Stimulated activated CD4-positive, alpha-beta T cell treated with anti-CD3 and anti-CD28 coated beads, Interleukin-1b, Interleukin-23, amount 100 ng/mL, for 1 hour (primary cell): ENCODE measurements at regions not wholly inside any gene's neighbourhood (a gene's known extent, or its start where the extent isn't known, plus 50 kb on each side); places are given as distances from the start of the nearest gene placed in this dataset.

Experiments
- DNase-seq, 2 donors: peaks; one replicate each; pipeline ENCODE4 v3.0.0-alpha.2; 2020; ENCODE audit warnings: low read depth in 2 of 2

- no peak for DNase-seq
Observed at GRCh38 chr1:55506740-55507577, 291.8 kb upstream of the USP24 start.

- no peak for DNase-seq
Observed at GRCh38 chr1:55505326-55505725, 290.2 kb upstream of the USP24 start.

- no peak for DNase-seq
Observed at GRCh38 chr1:55504306-55504731, 289.2 kb upstream of the USP24 start.

DNA sequence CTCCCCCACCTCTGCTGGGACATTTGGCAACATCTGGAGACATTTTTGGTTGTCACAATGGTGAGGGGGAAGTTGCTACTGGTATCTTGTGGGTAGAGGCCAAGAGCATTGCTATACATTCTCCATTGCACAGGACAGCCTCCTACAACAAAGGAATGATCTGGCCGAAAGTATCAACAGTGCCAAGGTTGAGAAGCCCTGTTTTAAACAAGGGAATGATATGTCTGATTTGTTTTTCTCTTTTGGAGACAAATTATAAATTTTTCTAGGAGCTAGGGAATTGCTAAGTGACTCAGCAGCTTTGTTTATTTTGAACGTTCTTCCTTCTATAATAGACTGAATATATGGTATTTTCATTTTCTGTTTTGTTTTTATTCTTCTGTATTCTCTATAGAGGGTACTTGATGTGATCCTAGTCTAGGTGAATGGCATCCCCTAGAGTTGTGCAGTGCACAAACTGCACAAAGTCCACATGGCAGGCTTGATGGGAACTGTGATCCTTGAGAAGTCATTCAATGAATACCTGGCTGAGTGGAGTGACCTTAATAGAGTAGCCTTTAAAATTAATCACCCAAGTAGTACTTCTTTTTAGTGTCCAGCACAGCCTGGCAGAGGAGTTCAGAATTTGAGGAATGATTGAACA is 288.6 kb upstream of the USP24 start:
- no peak for DNase-seq

DNA sequence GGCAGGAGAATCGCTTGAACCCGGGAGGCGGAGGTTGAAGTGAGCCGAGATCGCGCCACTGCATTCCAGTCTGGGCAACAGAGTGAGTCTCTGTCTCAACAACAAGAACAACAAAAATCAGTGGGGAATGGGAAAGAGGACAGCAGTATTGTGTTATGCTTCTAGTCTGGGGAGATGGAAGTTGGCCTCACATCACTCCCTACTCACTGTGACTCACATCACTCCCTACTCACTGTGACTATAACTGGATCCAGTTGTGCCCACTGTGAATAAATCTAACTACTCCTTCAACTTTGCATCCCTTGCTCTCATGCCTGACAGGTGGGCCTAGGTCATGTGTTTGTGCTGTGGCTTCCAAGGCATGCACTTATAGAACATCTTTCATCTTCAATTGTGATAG is 285.4 kb upstream of the USP24 start:
- DNase-seq: no peak

DNA sequence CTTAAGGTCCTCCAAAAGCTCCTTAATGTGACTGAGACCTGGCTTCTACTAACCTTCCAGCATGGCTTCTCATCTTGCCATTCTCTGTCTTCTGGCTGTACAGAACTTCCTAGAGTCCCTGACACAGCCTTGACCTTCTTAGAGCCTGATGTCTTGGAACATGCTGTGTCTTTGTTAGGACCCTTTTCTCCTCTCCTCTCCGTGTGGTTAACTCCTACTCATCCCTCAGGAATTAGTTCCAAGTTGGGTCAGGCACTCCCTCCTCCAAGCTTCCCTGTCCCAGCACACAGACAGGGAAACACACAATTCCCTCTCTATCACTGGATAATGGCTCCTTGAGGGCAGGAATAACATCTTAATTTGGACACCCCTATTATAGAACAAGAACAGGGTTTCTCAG is 275.4 kb upstream of the USP24 start:
- DNase-seq: no peak

DNA sequence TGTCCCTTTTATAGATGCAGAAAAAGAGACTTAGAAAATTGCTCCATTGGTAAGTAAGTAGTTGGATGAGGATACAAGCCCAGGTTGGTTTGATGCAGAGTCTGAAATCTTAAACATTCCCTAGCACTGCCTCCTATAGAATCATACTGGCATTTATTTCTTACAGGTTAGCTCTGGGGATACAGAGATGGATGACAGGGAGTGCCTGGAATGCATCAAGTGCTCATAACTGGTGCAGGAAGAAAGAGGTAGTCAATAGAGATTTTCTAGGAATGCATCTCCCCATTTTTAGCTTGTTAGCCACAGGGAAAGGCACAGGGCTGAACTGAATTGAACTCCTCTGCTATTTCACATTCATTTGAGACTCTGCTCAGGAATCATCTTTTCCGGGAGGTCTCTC is 269.0 kb upstream of the USP24 start:
- no peak for DNase-seq

DNA sequence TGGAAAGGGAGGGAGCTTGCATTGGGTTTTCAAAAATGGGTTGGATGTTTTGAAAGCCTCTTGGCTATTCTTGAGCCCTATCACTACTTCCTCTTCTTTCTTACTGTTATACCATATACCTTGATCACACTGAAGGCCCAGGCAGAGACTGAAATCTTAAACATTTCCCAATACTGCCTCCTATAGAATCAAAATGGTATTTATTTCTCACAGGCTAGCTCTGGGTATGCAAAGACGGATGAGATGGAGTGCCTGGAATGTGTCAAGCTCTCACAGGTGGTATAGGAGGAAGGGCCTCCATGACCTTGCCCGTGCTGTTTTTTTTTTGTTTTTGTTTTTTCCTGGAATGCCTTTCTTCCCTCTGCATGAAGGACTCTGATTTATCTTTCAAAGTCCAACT is 268.4 kb upstream of the USP24 start:
- DNase-seq: no peak

DNA sequence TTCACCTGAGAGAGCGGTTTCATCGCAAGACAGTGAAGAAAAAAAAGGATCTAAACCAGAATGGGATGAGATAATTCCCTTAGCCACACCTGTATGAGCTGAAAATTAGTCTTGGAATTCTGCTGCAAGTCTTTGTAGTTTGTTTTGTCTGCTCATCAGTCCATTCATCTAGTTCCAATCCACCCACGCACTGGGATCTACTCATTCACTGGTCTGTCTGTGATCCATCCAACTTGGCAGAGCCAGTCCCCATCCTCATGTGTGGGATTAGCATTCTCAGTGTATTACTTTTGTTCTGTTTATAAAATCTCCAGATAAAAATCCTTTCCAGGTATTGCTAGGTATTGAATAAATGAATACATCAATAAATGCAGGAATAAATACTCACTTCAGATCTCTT is 266.5 kb upstream of the USP24 start:
- no peak for DNase-seq

DNA sequence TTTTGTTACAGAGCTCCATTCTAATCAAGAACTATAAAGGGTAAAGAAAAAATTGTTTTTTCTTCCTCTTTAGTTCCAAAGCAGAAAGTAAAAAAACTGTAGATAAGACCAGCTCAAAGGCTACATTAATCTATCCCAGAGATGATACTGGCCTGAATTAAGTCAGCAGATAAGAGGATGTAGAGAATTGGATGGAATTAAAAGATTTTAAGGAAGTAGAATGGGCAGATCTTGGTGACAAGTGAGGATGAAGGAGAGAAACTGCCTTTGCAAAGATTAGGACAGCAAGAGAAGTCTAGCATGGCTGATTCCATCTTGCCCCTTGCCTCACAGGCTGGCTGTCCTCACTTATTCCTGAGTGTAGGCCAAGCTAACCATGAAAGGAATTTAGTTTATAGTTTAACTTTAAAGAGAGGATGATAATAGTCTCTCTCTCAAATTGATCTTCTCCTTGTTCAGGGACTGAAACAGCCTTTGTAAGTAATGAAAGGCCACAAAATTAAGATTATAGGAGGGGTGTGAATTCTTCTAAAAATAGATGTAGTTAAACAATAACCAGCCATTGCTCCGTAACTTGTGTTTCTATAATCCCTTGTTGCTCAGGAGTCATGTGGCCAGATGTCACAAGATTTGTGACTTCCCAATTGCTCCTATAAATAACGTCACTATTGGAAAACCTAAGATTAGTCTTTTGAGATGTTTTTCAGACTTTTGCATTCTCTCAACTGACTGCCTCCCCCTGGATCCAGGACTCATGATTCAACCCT is 265.0 kb upstream of the USP24 start:
- no peak for DNase-seq

- DNase-seq: no peak
Observed at GRCh38 chr1:55478742-55479141, 263.6 kb upstream of the USP24 start.

DNA sequence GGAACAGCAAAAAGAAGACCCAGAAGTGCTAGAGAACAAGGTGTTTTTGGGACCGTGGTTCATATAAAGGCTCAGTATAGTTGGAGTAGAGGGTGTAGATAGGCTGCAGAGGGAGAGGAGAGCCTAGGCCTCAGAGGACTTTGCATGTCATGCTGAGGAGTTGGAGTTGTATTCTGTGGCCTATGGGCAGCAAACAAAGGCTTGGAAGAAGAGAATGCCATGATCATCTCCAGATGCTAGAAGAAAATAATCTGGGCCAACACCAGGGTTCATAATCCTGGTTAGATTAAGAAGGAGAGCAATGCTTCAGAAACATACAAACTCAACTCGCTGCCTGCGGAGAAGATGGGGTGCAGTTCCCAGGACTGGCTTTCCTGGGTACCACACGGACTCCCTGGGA is 262.8 kb upstream of the USP24 start:
- DNase-seq: no peak

GRCh38 chr1:55476445-55477015 is 261.4 kb upstream of the USP24 start:
- no peak for DNase-seq

DNA sequence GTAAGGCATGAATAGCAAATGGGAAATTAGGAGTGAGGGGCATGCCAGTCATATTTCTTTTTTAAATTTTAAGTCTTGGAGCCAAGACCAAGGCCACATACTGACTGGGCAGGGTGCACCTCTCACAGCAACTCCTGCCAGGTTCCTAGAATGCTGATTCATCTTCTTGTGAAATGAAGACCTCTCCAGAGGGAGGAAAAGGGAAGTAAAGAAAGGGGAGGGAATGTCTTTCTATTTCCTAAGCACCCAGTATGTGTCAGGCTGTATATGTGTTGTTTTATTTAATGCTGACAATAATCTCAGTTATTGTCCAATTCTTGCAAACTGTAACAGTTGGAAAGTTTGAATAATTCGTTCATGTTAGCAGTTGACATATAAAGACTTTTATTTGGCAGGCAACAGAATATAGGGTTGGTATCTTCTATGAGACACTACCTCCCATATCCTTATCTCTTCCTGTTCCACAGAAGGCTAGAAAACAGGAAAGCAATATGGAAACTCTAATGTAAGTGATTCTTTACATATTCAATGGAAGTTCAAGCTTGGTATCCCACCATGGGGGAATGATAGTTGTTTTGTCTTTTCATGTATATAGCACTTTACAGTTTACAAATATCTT is 259.1 kb upstream of the USP24 start:
- no peak for DNase-seq

- no peak for DNase-seq
Observed at GRCh38 chr1:55473661-55474060, 258.5 kb upstream of the USP24 start.

DNA sequence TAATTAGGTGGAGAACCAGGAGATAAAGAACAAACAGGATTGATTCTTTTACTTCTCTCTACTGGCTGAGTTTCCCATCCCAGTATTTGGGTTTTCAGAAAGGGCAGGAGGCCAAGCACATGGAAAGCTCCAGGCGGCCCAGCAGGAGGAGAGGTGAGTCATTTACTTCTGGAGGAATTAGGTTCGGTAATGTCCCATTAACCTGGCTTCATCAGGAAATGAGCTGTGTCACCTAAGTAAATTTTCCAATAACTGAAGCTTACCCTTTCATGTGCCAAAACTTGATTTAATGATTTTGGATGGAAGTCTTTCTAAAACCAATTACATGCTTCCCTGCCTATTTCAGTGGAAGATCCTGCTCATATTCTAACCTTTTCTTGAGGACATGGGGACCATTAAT is 257.6 kb upstream of the USP24 start:
- DNase-seq: no peak

DNA sequence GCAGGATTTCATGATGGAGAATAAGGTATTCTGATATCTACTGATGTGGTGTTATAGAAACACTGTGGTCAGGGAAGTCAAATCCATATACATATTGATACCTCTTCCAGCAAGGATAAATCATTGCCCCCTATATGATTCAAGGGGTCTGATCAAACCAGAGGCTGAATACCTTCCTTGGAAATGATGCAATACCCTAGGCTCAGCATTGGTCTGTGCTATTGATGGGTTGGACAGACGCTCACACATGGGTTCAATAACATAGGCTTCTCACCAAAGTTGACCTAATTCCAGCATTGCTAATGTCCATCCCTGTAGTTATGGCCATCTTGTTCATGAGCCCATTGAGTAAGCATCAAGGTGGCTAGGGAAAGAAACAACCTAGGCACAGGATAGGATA is 257.0 kb upstream of the USP24 start:
- DNase-seq: no peak

GRCh38 chr1:55468142-55468795 is 253.1 kb upstream of the USP24 start:
- DNase-seq: no peak

DNA sequence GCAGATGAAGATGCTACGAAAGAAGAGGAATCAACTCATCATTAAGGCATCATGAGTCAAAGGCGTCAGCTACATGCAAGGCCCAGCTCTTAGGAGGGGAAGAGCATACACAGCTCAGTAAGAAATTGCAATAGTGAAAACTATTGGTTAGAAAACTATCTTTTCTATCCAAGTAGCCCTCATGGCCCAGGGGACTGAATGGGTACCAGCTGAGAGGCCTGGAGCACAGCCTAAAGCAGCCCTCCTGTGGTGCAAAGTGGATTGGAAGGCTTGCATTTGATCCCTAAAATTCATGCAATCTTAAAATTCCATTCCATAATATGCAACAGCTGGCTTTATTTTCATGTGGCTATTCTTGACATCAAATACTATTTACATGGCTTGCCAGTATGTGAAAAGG is 251.8 kb upstream of the USP24 start:
- no peak for DNase-seq

DNA sequence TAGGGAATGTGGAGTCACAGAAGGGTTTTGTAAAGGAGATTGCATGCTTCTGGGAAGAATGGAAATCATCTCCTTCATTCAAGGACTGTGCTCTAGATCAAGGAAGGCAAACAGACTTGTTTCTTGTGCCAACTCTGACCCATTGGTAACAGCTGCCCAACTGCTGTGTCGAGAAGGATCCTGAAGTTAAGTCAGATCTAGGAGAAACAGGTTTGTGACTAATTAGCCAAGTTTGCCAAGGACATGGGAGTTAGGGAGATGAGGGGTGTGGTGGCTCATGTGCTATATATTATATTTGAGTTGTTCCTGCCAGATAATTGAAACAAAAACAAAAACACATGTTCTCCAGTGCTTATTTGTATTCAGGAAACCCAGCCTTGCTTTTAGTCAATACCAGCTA is 251.2 kb upstream of the USP24 start:
- DNase-seq: no peak

DNA sequence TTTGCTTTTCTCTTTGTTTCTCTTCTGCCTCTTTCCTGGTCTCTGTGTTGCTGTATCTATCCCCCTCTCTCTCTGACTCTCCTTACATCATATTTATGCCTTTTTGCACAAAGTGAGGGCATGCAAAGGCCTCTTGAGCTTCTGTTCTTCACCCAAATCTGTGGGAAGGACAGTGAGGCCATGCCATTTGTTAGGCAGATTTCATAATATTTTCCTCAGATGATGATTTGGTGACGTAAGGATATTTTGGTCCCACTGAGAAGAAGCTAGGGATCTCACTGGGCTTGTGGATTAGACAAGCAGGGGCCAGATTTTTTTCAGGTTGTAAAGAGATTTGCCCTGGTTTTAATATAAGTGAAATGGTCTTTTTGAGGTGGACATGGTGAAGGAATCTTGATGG is 249.4 kb upstream of the USP24 start:
- no peak for DNase-seq
